ENCODE measurements at regions not wholly inside any gene's neighbourhood (a gene's known extent, or its start where the extent isn't known, plus 50 kb on each side); places are given as distances from the start of the nearest gene placed in this dataset.

DNA sequence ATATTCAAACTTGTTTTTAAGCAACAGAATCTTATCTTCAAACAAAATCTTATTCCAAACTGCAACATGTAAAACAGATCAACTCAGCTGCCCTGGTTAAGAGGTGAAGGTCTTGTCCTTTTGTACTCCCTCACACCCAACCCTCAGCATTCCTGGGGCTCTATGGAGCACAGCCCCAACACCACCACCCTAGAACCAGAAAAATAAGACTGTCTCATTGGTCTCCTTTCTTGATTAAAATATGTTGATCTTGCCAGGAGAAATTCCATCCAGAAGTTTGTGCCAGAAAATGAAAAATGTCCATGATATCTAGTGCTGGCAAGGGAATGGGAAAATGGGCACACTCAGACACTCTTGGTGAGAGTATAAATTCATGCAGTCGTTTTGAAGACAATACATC, 62.1 kb upstream of the TMEM17 start:
- no peaks in the 10 kb centered on the region for H3K27me3 ChIP-seq (replicated peaks; ENCODE audit: insufficient read depth, low read length)
- H4K20me1 ChIP-seq (ENCODE audit: insufficient read depth, low read length): no peaks in the 10 kb centered on the region
- H3K27ac ChIP-seq (ENCODE audit: low read length): no peak overlapping the region
- no peak overlapping the region for H3K9ac ChIP-seq (ENCODE audit: low read length)
- no peak overlapping the region for H3K4me3 ChIP-seq (ENCODE audit: low read length)
- no peak for DNase-seq
- H3K36me3 ChIP-seq (replicated peaks; ENCODE audit: insufficient read depth, low read length): no peaks in the 10 kb centered on the region
- H3F3A ChIP-seq (ENCODE audit: insufficient read depth, low read length): no peaks in the 10 kb centered on the region
- TF ChIP-seq EZH2phosphoT487 (IDR thresholded peaks at IDR 0.05; ENCODE audit: low read length) (no peak), EZH2 (optimal IDR thresholded peaks at IDR 0.05; ENCODE audit: low read depth, low read length) (no peak)
- TF ChIP-seq, protein P1, sequence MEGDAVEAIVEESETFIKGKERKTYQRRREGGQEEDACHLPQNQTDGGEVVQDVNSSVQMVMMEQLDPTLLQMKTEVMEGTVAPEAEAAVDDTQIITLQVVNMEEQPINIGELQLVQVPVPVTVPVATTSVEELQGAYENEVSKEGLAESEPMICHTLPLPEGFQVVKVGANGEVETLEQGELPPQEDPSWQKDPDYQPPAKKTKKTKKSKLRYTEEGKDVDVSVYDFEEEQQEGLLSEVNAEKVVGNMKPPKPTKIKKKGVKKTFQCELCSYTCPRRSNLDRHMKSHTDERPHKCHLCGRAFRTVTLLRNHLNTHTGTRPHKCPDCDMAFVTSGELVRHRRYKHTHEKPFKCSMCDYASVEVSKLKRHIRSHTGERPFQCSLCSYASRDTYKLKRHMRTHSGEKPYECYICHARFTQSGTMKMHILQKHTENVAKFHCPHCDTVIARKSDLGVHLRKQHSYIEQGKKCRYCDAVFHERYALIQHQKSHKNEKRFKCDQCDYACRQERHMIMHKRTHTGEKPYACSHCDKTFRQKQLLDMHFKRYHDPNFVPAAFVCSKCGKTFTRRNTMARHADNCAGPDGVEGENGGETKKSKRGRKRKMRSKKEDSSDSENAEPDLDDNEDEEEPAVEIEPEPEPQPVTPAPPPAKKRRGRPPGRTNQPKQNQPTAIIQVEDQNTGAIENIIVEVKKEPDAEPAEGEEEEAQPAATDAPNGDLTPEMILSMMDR (IDR thresholded peaks at IDR 0.05; ENCODE audit: low read length): no peak
- no peaks in the 10 kb centered on the region for H3K9me3 ChIP-seq (replicated peaks; ENCODE audit: insufficient read depth, low read length)
- no peaks in the 10 kb centered on the region for H3K9me2 ChIP-seq (replicated peaks; ENCODE audit: insufficient read depth, low read length)
- H2AFZ ChIP-seq (ENCODE audit: low read length): no peak overlapping the region
- H3K4me2 ChIP-seq (ENCODE audit: low read depth, low read length): no peak overlapping the region
- no peaks in the 10 kb centered on the region for H3K79me2 ChIP-seq (ENCODE audit: low read length)
- no peaks in the 10 kb centered on the region for H3K4me1 ChIP-seq (ENCODE audit: low read length)

DNA sequence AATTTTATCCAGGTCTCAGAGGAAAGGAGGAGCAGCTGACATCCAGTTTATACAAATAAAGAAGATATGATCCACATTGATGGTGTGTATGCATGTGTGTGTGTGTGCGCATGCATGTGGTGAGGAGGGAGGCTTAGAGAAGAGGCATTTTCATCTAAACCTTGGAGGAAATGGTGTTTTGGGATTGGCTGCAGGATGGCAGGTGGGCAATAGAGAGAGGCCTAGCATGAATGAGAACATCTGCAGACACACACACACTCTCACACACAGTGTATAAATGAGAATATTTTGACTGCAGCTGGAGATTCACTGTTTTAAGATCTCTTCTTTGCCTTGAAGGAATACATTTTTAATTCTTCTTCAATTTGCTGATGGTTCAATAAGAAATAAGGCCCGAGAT, 61.7 kb upstream of the TMEM17 start:
- H3K4me1 ChIP-seq (ENCODE audit: low read length): no peaks in the 10 kb centered on the region
- no peak overlapping the region for H3K4me2 ChIP-seq (ENCODE audit: low read depth, low read length)
- no peaks in the 10 kb centered on the region for H3K36me3 ChIP-seq (replicated peaks; ENCODE audit: insufficient read depth, low read length)
- no peaks in the 10 kb centered on the region for H3K79me2 ChIP-seq (ENCODE audit: low read length)
- no peak overlapping the region for H3K27ac ChIP-seq (ENCODE audit: low read length)
- no peaks in the 10 kb centered on the region for H3K9me2 ChIP-seq (replicated peaks; ENCODE audit: insufficient read depth, low read length)
- no peaks in the 10 kb centered on the region for H3K27me3 ChIP-seq (replicated peaks; ENCODE audit: insufficient read depth, low read length)
- no peak for DNase-seq
- H3K9ac ChIP-seq (ENCODE audit: low read length): no peak overlapping the region
- H3K9me3 ChIP-seq (replicated peaks; ENCODE audit: insufficient read depth, low read length): no peaks in the 10 kb centered on the region
- H3K4me3 ChIP-seq (ENCODE audit: low read length): no peak overlapping the region
- H3F3A ChIP-seq (ENCODE audit: insufficient read depth, low read length): no peaks in the 10 kb centered on the region
- no peak overlapping the region for H2AFZ ChIP-seq (ENCODE audit: low read length)
- H4K20me1 ChIP-seq (ENCODE audit: insufficient read depth, low read length): no peaks in the 10 kb centered on the region
- TF ChIP-seq, protein P1 (IDR thresholded peaks at IDR 0.05; ENCODE audit: low read length): no peak
- TF ChIP-seq EZH2phosphoT487 (IDR thresholded peaks at IDR 0.05; ENCODE audit: low read length) (no peak), EZH2 (optimal IDR thresholded peaks at IDR 0.05; ENCODE audit: low read depth, low read length) (no peak)

DNA sequence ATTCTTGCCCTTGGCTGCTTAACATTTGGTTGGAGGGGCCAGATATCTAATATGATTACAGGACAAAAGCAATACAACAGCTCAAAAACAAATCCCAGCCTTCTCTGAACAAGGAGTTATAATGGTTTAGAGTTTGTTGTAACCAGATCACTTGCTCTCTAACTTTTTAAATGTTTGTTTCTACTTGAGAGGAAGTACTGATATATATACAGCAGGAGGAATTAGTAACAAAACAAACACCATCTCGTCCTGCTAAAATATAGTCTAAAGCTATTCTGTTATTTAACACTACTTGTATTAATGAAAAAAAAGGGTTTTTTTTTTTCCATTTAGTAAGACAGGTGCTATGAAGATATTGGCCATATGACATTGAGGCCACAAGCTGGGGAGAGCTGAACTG, 60.9 kb upstream of the TMEM17 start:
- H4K20me1 ChIP-seq (ENCODE audit: insufficient read depth, low read length): no peaks in the 10 kb centered on the region
- TF ChIP-seq EZH2phosphoT487 (IDR thresholded peaks at IDR 0.05; ENCODE audit: low read length) (no peak), EZH2 (optimal IDR thresholded peaks at IDR 0.05; ENCODE audit: low read depth, low read length) (no peak)
- no peak for DNase-seq
- no peaks in the 10 kb centered on the region for H3K79me2 ChIP-seq (ENCODE audit: low read length)
- no peak overlapping the region for H3K27ac ChIP-seq (ENCODE audit: low read length)
- H3K9me3 ChIP-seq (replicated peaks; ENCODE audit: insufficient read depth, low read length): no peaks in the 10 kb centered on the region
- H2AFZ ChIP-seq (ENCODE audit: low read length): no peak overlapping the region
- no peaks in the 10 kb centered on the region for H3K4me1 ChIP-seq (ENCODE audit: low read length)
- H3K36me3 ChIP-seq (replicated peaks; ENCODE audit: insufficient read depth, low read length): no peaks in the 10 kb centered on the region
- no peak overlapping the region for H3K4me3 ChIP-seq (ENCODE audit: low read length)
- H3K27me3 ChIP-seq (replicated peaks; ENCODE audit: insufficient read depth, low read length): no peaks in the 10 kb centered on the region
- H3F3A ChIP-seq (ENCODE audit: insufficient read depth, low read length): no peaks in the 10 kb centered on the region
- H3K9ac ChIP-seq (ENCODE audit: low read length): no peak overlapping the region
- H3K4me2 ChIP-seq (ENCODE audit: low read depth, low read length): no peak overlapping the region
- H3K9me2 ChIP-seq (replicated peaks; ENCODE audit: insufficient read depth, low read length): no peaks in the 10 kb centered on the region

DNA sequence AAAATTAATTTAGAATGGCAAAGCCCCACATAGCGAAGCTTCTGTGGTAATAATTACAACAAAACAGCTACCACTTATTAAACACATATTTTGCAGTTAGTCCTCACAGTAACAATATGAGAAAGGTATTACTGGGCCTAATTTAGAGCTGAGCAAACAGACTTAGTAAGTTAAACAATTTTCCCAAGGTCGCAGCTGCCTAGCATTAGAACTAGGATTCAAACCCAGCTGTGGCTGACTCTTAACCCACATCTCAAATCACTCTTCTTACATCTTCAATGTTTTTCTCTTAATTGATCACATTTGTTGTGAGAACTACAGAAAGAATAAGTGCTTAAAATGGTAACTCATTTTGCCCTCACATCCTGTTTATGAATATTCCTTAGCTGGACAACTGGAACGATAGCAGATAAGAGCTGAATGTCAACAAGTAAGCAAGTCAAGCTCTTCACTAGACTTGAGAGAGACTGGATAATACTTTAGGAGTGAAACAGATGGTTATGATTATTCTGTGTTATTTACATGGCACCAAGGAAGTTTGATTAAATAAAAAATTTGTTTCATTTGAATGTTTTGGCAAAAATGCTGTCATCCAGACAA, 59.4 kb upstream of the TMEM17 start:
- Histone ChIP-seq H4K20me1 (ENCODE audit: insufficient read depth, low read length) (no peaks in the 10 kb centered on the region), H3K4me3 (ENCODE audit: low read length) (no peak overlapping the region), H3K79me2 (ENCODE audit: low read length) (no peaks in the 10 kb centered on the region), H3K36me3 (replicated peaks; ENCODE audit: insufficient read depth, low read length) (no peaks in the 10 kb centered on the region), H3K27me3 (replicated peaks; ENCODE audit: insufficient read depth, low read length) (no peaks in the 10 kb centered on the region), H3K9me3 (replicated peaks; ENCODE audit: insufficient read depth, low read length) (no peaks in the 10 kb centered on the region), H3K9me2 (replicated peaks; ENCODE audit: insufficient read depth, low read length) (no peaks in the 10 kb centered on the region), H2AFZ (ENCODE audit: low read length) (no peak overlapping the region), H3K9ac (ENCODE audit: low read length) (no peak overlapping the region), H3K4me2 (ENCODE audit: low read depth, low read length) (no peak overlapping the region), H3F3A (ENCODE audit: insufficient read depth, low read length) (no peaks in the 10 kb centered on the region), H3K4me1 (ENCODE audit: low read length) (no peaks in the 10 kb centered on the region), H3K27ac (ENCODE audit: low read length) (no peak overlapping the region)
- no peak for DNase-seq
- TF ChIP-seq EZH2phosphoT487 (IDR thresholded peaks at IDR 0.05; ENCODE audit: low read length): no peak
- no peak for TF ChIP-seq EZH2 (optimal IDR thresholded peaks at IDR 0.05; ENCODE audit: low read depth, low read length)
- TF ChIP-seq, protein P1 (IDR thresholded peaks at IDR 0.05; ENCODE audit: low read length): no peak

All from MM.1S (cell line).